ENCODE measurements at regions not wholly inside any gene's neighbourhood (a gene's known extent, or its start where the extent isn't known, plus 50 kb on each side); places are given as distances from the start of the nearest gene placed in this dataset.
"Not testable (repeated sequence)": the region's sequence is repeated elsewhere in the genome, so short reads cannot be mapped to it uniquely, and the experiment has no call there.

DNA sequence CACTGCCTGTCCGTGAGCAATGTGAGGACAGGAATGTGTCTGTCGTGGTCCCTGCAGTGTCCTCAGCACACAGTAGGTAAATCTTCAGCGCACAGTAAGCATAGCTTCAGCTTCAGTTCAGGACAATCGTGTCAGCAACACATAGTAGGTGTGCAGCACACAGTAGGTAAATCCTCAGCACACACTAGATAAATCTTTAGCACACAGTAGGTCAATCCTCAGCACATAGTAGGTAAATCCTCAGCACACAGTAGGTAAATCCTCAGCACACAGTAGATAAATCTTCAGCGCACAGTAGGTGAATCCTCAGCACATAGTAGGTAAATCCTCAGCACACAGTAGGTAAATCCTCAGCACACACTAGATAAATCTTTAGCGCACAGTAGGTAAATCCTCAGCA is 102.4 kb downstream of the MICALL2 start:
- not testable (repeated sequence) for H3K9me3 ChIP-seq (ENCODE audit: low read length); H3K79me2 ChIP-seq (ENCODE audit: low read length); H3K4me3 ChIP-seq (ENCODE audit: low read length); H4K20me1 ChIP-seq (ENCODE audit: insufficient read depth, low read depth, low read length); H3K9me2 ChIP-seq (replicated peaks; ENCODE audit: insufficient read depth, low read length); H2AFZ ChIP-seq (ENCODE audit: low read length); H3K27ac ChIP-seq (ENCODE audit: low read length); H3K9ac ChIP-seq (ENCODE audit: low read length); DNase-seq; H3K36me3 ChIP-seq (ENCODE audit: insufficient read depth, low read length); H3K27me3 ChIP-seq (ENCODE audit: low read length); H3K4me1 ChIP-seq (ENCODE audit: low read length); H3K4me2 ChIP-seq (ENCODE audit: low read depth, low read length, poor library complexity, severe bottlenecking)

DNA sequence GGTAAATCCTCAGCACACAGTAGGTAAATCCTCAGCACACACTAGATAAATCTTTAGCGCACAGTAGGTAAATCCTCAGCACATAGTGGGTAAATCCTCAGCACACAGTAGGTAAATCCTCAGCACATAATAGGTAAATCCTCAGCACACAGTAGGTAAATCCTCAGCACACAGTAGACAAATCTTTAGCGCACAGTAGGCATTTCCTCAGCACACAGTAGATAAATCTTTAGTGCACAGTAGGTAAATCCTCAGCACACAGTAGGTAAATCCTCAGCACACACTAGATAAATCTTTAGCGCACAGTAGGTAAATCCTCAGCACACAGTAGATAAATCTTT is 102.0 kb downstream of the MICALL2 start:
- H3K9ac ChIP-seq (ENCODE audit: low read length); H3K4me3 ChIP-seq (ENCODE audit: low read length); H3K4me2 ChIP-seq (ENCODE audit: low read depth, low read length, poor library complexity, severe bottlenecking); H3K4me1 ChIP-seq (ENCODE audit: low read length); DNase-seq; H3K9me3 ChIP-seq (ENCODE audit: low read length); H3K27me3 ChIP-seq (ENCODE audit: low read length); H2AFZ ChIP-seq (ENCODE audit: low read length); H3K27ac ChIP-seq (ENCODE audit: low read length); H3K79me2 ChIP-seq (ENCODE audit: low read length); H3K36me3 ChIP-seq (ENCODE audit: insufficient read depth, low read length); H3K9me2 ChIP-seq (replicated peaks; ENCODE audit: insufficient read depth, low read length); H4K20me1 ChIP-seq (ENCODE audit: insufficient read depth, low read depth, low read length): not testable (repeated sequence)

DNA sequence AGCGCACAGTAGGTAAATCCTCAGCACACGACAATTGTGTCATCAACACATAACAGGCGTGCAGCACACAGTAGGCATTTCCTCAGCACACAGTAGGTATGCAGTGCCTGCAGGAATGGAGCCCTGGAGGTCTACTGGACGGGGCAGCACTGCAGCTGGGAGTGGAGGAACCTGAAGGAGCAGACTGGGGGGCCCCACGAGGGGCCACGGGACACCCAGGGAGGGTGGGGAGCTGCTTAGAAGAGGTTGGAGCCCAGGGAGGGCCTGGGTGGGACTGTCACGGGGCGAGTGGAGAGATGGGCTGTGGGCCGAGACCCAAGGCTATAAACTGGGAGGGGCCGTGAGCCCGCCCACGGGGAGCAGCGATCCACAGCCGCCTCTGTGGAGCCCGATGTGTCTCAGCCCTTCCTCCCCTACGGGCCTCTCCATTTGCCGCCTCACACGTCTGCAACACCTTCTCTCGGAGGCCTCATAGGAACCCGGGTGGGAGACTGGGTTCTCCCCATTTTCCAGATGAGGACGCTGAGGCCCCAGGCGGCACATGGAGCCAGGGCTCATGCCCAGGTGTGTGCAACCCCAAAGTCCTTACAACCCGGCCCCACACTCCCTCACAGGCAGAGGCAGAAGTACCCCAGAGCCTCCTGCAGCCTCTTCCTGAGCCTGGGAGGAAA is 101.5 kb downstream of the MICALL2 start:
- Histone ChIP-seq H3K27ac (ENCODE audit: low read length) (no peak overlapping the region), H4K20me1 (ENCODE audit: insufficient read depth, low read depth, low read length) (no peaks in the 10 kb centered on the region), H3K9ac (ENCODE audit: low read length) (no peak overlapping the region), H3K79me2 (ENCODE audit: low read length) (no peaks in the 10 kb centered on the region), H3K27me3 (ENCODE audit: low read length) (no peaks in the 10 kb centered on the region), H2AFZ (ENCODE audit: low read length) (no peak overlapping the region), H3K9me2 (replicated peaks; ENCODE audit: insufficient read depth, low read length) (no peaks in the 10 kb centered on the region), H3K4me1 (ENCODE audit: low read length) (no peaks in the 10 kb centered on the region), H3K36me3 (ENCODE audit: insufficient read depth, low read length) (no peaks in the 10 kb centered on the region), H3K4me3 (ENCODE audit: low read length) (no peak overlapping the region), H3K9me3 (ENCODE audit: low read length) (no peaks in the 10 kb centered on the region), H3K4me2 (ENCODE audit: low read depth, low read length, poor library complexity, severe bottlenecking) (no peak overlapping the region)
- DNase-seq: peak; percentile 45

DNA sequence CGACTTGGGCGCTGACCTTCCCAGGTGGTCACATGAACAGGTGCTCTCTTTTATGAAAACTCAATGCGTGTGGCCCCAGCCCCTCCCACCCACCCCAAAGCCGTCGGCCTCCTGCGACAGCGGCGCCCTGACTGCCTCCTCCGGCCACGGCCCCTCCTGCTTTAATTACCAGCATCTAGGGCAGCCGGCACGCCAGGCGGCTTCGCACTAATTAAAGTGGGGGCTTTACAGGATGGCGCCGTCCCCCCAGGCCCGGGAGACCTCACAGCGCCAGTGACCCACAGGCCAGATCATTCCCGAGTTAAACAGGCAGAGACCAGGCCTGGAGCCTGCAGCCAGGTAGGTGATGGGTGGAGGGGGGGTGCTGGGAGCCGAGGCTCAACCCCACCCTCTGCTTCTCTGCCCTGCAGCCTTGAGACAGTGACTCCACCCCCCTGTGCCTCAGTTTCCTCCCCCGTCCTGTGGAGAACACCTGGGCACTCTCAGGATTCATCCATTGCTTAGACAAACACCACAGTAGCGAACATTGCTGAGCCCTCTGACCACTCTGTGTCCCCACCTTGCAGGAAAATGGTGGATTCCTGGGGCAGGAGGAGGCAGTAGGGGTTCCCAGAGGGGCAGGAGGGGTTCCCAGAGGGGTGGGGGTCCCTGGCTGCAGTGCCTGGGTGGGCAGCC is 100.8 kb downstream of the MICALL2 start:
- H4K20me1 ChIP-seq (ENCODE audit: insufficient read depth, low read depth, low read length): no peaks in the 10 kb centered on the region
- H3K36me3 ChIP-seq (ENCODE audit: insufficient read depth, low read length): no peaks in the 10 kb centered on the region
- DNase-seq: no peak

DNA sequence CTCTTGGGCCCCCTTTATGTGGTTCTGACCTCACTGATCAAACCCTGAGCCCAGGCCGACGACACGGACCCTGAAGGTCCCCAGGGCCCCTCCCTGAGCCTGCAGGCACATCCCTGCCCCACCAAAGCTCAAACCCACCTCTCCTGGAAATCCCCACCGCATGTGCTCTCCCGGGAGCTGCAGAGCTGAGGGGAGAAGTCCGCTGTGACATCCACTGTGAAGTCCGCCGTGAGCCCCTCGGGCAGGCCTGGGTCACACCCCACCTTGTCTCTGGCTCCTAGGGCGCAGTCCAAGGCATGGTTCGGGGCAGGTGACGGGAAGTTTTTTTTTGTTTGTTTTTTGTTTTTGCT is 100.2 kb downstream of the MICALL2 start:
- Histone ChIP-seq H2AFZ (ENCODE audit: low read length) (no peak overlapping the region), H3K79me2 (ENCODE audit: low read length) (no peaks in the 10 kb centered on the region), H3K4me1 (ENCODE audit: low read length) (no peaks in the 10 kb centered on the region), H3K4me3 (ENCODE audit: low read length) (no peak overlapping the region), H3K27me3 (ENCODE audit: low read length) (no peaks in the 10 kb centered on the region), H3K9ac (ENCODE audit: low read length) (no peak overlapping the region), H3K9me2 (replicated peaks; ENCODE audit: insufficient read depth, low read length) (no peaks in the 10 kb centered on the region), H3K9me3 (ENCODE audit: low read length) (no peaks in the 10 kb centered on the region), H4K20me1 (ENCODE audit: insufficient read depth, low read depth, low read length) (no peaks in the 10 kb centered on the region), H3K27ac (ENCODE audit: low read length) (no peak overlapping the region), H3K36me3 (ENCODE audit: insufficient read depth, low read length) (no peaks in the 10 kb centered on the region), H3K4me2 (ENCODE audit: low read depth, low read length, poor library complexity, severe bottlenecking) (no peak overlapping the region)
- DNase-seq: no peak

More for the DNA sequence above, 100.8 kb downstream of the MICALL2 start:
- Histone ChIP-seq H3K4me3 (ENCODE audit: low read length) (no peak overlapping the region), H3K79me2 (ENCODE audit: low read length) (no peaks in the 10 kb centered on the region), H2AFZ (ENCODE audit: low read length) (no peak overlapping the region), H3K9ac (ENCODE audit: low read length) (no peak overlapping the region), H3K4me1 (ENCODE audit: low read length) (no peaks in the 10 kb centered on the region), H3K27ac (ENCODE audit: low read length) (no peak overlapping the region), H3K4me2 (ENCODE audit: low read depth, low read length, poor library complexity, severe bottlenecking) (no peak overlapping the region), H3K27me3 (ENCODE audit: low read length) (no peaks in the 10 kb centered on the region), H3K9me3 (ENCODE audit: low read length) (no peaks in the 10 kb centered on the region), H3K9me2 (replicated peaks; ENCODE audit: insufficient read depth, low read length) (no peaks in the 10 kb centered on the region)

DNA sequence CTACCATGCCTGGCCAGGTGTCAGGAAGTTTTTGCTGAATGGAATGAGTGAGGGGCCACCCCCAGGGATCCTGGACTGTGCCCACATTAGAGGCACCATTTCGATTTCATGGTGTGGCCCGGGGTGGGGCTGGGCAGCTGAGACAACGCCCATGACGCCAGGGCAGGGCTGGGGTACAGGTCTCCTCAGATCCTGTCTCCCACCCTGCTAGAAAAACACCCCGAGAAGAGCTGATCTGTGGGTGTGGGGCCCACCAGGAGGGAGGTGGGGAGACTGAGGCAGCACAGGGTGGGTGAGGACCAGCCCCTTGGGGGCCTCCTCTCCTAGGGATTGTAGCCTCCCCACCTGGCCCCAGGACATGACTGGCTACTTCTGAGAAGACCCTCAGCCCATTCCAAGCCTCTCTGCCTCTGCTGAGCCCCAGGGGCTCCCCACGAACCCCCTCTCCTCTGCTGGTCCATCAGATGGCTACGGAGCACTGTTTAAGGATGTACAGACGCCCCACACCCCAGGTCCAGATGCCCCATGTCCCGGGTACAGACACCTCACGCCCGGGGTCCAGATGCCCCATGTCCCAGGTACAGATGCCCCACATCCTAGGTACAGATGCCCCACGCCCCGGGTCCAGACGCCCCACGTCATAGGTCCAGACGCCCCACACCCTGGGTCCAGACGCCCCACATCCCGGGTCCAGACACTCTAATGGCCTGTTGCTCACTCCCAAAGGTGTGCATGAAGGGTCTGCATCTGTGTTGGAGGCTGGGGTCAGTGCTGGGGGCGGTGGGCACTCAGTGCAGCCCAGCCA is 99.4 kb downstream of the MICALL2 start:
- Histone ChIP-seq H3K4me1 (ENCODE audit: low read length) (no peaks in the 10 kb centered on the region), H3K79me2 (ENCODE audit: low read length) (no peaks in the 10 kb centered on the region), H3K4me2 (ENCODE audit: low read depth, low read length, poor library complexity, severe bottlenecking) (no peak overlapping the region), H3K27me3 (ENCODE audit: low read length) (no peaks in the 10 kb centered on the region), H3K36me3 (ENCODE audit: insufficient read depth, low read length) (no peaks in the 10 kb centered on the region), H3K9ac (ENCODE audit: low read length) (no peak overlapping the region), H3K4me3 (ENCODE audit: low read length) (no peak overlapping the region), H3K9me2 (replicated peaks; ENCODE audit: insufficient read depth, low read length) (no peaks in the 10 kb centered on the region), H4K20me1 (ENCODE audit: insufficient read depth, low read depth, low read length) (no peaks in the 10 kb centered on the region), H3K9me3 (ENCODE audit: low read length) (no peaks in the 10 kb centered on the region), H3K27ac (ENCODE audit: low read length) (no peak overlapping the region), H2AFZ (ENCODE audit: low read length) (no peak overlapping the region)
- no peak for DNase-seq

DNA sequence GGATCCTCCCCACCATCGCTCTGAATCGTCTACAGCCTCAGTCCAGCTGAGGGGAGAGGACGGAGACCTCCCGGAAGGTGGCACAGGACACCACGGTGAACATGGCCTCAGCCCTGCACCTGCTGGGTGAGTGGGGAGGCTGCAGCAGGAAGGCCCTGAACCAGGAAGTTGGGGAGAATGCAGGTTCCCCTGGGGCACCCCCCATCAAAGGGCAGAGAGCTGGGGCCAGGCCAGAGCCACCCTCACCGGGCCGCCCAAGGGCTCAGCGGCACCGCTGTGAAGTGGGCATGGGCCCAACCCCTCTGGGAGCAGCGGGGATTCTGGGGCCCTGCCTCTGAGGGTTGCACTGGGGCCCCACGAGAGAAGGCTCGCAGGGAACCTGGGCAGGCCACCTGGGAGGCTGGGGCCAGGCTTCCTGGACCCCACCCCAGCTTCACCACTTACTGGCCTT is 98.7 kb downstream of the MICALL2 start:
- H3K9me3 ChIP-seq (ENCODE audit: low read length): no peaks in the 10 kb centered on the region
- DNase-seq: no peak

DNA sequence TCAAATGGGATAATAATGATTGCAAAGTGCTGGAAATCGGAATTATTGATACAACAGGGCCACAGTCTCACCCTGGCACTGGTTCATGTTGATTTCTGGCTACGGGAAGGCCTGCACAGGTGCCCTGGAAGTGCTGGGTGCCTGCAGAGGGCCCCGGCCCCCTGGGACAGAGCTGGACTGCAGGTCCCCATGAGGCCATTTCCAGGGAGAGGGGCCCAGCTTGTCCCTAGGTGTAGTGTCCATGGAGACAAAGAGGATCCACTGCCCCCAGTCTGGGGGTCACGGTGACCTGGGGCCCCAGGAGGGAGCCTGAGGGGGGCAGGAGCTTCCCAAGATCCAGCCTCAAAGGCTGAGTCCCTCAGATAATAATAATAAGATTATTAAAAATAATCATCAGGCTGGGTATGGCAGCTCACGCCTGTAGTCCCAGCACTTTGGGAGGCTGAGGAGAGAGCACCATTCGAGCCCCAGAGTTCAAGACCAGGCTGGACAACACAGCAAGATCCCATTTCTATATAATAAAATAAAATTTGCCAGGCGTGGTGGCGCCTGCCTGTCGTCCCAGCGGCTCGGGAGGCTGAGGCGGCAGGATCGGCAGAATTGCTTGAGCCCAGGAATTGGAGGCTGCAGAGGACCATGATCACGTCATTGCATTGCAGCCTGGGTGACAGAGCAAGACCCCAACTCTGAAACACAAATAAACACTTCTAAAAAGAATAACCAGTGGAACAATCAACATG is 98.1 kb downstream of the MICALL2 start:
- DNase-seq: no peak
- no peaks in the 10 kb centered on the region for H3K9me2 ChIP-seq (replicated peaks; ENCODE audit: insufficient read depth, low read length)
- no peaks in the 10 kb centered on the region for H3K27me3 ChIP-seq (ENCODE audit: low read length)
- no peak overlapping the region for H3K27ac ChIP-seq (ENCODE audit: low read length)
- H4K20me1 ChIP-seq (ENCODE audit: insufficient read depth, low read depth, low read length): peaks cover 6% of the 10 kb centered on the region; the same call in 1 of the 2 replicates
- H3K79me2 ChIP-seq (ENCODE audit: low read length): no peaks in the 10 kb centered on the region
- H3K36me3 ChIP-seq (ENCODE audit: insufficient read depth, low read length): no peaks in the 10 kb centered on the region
- H2AFZ ChIP-seq (ENCODE audit: low read length): no peak overlapping the region
- H3K4me2 ChIP-seq (ENCODE audit: low read depth, low read length, poor library complexity, severe bottlenecking): no peak overlapping the region
- H3K4me3 ChIP-seq (ENCODE audit: low read length): no peak overlapping the region
- peaks cover 5% of the 10 kb centered on the region for H3K4me1 ChIP-seq (ENCODE audit: low read length)
- no peaks in the 10 kb centered on the region for H3K9me3 ChIP-seq (ENCODE audit: low read length)
- H3K9ac ChIP-seq (ENCODE audit: low read length): no peak overlapping the region

More for the DNA sequence above, 98.7 kb downstream of the MICALL2 start:
- H4K20me1 ChIP-seq (ENCODE audit: insufficient read depth, low read depth, low read length): peaks cover 1% of the 10 kb centered on the region; the same call in 1 of the 2 replicates
- H3K4me2 ChIP-seq (ENCODE audit: low read depth, low read length, poor library complexity, severe bottlenecking): no peak overlapping the region
- H3K27me3 ChIP-seq (ENCODE audit: low read length): no peaks in the 10 kb centered on the region
- no peaks in the 10 kb centered on the region for H3K9me2 ChIP-seq (replicated peaks; ENCODE audit: insufficient read depth, low read length)
- no peaks in the 10 kb centered on the region for H3K36me3 ChIP-seq (ENCODE audit: insufficient read depth, low read length)
- H3K27ac ChIP-seq (ENCODE audit: low read length): no peak overlapping the region
- no peaks in the 10 kb centered on the region; the same call in 1 of the 2 replicates for H3K4me1 ChIP-seq (ENCODE audit: low read length)
- H3K4me3 ChIP-seq (ENCODE audit: low read length): no peak overlapping the region
- no peaks in the 10 kb centered on the region for H3K79me2 ChIP-seq (ENCODE audit: low read length)
- H2AFZ ChIP-seq (ENCODE audit: low read length): no peak overlapping the region
- no peak overlapping the region for H3K9ac ChIP-seq (ENCODE audit: low read length)

All from Karpas-422 (cell line).